HL-60 (cell line): ENCODE measurements at regions not wholly inside any gene's neighbourhood (a gene's known extent, or its start where the extent isn't known, plus 50 kb on each side); places are given as distances from the start of the nearest gene placed in this dataset.

ENCODE experiments used
- DNase-seq, 2 experiments: peaks; one replicate each; pipeline ENCODE4 v3.0.0-alpha.2; 2010 to 2020; ENCODE audit warnings: low read depth in 1 of 2, low spot score in 1 of 2
- H3K27ac ChIP-seq: fragments of 250-450 bp; sonication (Bioruptor Pico); replicated peaks from 2 replicates; pipeline ENCODE4 v1.5.1; 2020; ENCODE audit warnings: mild to moderate bottlenecking, moderate library complexity
- H3K27me3 ChIP-seq: fragments of 250-450 bp; sonication (Bioruptor Pico); 2 replicates; pipeline ENCODE4 v1.5.1; 2021; ENCODE audit warnings: mild to moderate bottlenecking, moderate library complexity; ENCODE audit not compliant: insufficient read depth, poor library complexity, severe bottlenecking
- H3K4me3 ChIP-seq: replicated peaks from 2 replicates; pipeline ENCODE4 v1.5.1; 2011; ENCODE audit warnings: mild to moderate bottlenecking, control low read depth, low read length; ENCODE audit not compliant: insufficient read depth
- GABPA ChIP-seq: IDR thresholded peaks from 2 replicates; pipeline ENCODE4 v1.6.1; 2012; ENCODE audit warnings: low read depth
- POLR2AphosphoS5 ChIP-seq: IDR thresholded peaks from 2 replicates; pipeline ENCODE4 v1.6.1; 2012; ENCODE audit warnings: low read depth
- SPI1 ChIP-seq: IDR thresholded peaks from 2 replicates; pipeline ENCODE4 v1.6.1; 2012; ENCODE audit warnings: low read depth, mild to moderate bottlenecking, borderline replicate concordance
- TF ChIP-seq, protein P1 (sequence below): IDR thresholded peaks from 2 replicates; pipeline ENCODE4 v1.6.1; 2012; ENCODE audit warnings: low read depth; ENCODE audit not compliant: insufficient replicate concordance
- TF ChIP-seq, protein P2 (sequence below): IDR thresholded peaks from one replicate; pipeline ENCODE4 v1.5.1; 2011; ENCODE audit warnings: low read length, control low read depth, inconsistent platforms; ENCODE audit not compliant: insufficient read depth

DNA sequence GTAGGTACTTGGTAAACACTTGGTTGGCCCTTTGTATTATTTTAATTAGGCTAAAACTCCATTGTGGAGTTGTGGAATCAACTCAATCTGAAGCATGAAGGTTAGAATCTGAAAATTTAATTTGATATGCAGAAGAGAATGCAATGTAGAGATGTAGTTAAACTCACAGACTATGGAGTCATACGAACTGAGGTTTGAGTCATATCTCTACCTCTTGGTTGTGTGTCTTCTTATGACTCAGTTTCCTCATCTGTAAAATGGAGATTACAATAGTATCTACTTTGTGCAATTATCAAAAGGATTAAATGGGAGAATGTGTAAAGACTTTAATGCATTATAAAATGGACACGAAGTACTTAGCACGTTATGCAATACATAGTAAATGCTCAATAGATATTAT, 146.0 kb upstream of the IFNG-AS1 start:
- Histone ChIP-seq H3K27me3 (no peaks in the 10 kb centered on the region), H3K4me3 (no peak overlapping the region), H3K27ac (no peak overlapping the region)
- DNase-seq: no peak
- no peak for TF ChIP-seq POLR2AphosphoS5
- no peak for TF ChIP-seq GABPA
- TF ChIP-seq, protein P1, sequence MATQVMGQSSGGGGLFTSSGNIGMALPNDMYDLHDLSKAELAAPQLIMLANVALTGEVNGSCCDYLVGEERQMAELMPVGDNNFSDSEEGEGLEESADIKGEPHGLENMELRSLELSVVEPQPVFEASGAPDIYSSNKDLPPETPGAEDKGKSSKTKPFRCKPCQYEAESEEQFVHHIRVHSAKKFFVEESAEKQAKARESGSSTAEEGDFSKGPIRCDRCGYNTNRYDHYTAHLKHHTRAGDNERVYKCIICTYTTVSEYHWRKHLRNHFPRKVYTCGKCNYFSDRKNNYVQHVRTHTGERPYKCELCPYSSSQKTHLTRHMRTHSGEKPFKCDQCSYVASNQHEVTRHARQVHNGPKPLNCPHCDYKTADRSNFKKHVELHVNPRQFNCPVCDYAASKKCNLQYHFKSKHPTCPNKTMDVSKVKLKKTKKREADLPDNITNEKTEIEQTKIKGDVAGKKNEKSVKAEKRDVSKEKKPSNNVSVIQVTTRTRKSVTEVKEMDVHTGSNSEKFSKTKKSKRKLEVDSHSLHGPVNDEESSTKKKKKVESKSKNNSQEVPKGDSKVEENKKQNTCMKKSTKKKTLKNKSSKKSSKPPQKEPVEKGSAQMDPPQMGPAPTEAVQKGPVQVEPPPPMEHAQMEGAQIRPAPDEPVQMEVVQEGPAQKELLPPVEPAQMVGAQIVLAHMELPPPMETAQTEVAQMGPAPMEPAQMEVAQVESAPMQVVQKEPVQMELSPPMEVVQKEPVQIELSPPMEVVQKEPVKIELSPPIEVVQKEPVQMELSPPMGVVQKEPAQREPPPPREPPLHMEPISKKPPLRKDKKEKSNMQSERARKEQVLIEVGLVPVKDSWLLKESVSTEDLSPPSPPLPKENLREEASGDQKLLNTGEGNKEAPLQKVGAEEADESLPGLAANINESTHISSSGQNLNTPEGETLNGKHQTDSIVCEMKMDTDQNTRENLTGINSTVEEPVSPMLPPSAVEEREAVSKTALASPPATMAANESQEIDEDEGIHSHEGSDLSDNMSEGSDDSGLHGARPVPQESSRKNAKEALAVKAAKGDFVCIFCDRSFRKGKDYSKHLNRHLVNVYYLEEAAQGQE: no peak
- TF ChIP-seq SPI1: no peak
- TF ChIP-seq, protein P2, sequence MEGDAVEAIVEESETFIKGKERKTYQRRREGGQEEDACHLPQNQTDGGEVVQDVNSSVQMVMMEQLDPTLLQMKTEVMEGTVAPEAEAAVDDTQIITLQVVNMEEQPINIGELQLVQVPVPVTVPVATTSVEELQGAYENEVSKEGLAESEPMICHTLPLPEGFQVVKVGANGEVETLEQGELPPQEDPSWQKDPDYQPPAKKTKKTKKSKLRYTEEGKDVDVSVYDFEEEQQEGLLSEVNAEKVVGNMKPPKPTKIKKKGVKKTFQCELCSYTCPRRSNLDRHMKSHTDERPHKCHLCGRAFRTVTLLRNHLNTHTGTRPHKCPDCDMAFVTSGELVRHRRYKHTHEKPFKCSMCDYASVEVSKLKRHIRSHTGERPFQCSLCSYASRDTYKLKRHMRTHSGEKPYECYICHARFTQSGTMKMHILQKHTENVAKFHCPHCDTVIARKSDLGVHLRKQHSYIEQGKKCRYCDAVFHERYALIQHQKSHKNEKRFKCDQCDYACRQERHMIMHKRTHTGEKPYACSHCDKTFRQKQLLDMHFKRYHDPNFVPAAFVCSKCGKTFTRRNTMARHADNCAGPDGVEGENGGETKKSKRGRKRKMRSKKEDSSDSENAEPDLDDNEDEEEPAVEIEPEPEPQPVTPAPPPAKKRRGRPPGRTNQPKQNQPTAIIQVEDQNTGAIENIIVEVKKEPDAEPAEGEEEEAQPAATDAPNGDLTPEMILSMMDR: no peak

DNA sequence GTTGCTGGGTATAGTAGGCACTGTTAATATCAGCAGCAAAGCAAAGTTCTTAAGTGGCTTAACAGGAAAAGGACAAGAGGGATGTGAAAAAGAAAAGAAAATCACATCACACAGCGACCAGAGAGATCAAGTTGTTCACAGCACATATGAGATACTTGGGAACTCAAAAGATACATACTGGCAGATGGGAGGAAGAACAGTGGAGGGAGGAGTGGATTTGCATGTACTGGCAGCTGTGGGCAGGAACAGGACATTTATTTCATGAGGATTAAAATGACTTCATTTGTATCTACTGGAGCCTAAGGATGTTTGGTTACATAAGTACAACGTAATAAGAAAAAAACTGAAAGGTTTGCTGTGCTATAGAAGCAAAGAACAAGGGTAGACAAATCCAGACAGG, 136.5 kb upstream of the IFNG-AS1 start:
- no peaks in the 10 kb centered on the region for H3K27me3 ChIP-seq
- TF ChIP-seq POLR2AphosphoS5 (no peak), GABPA (no peak), SPI1 (no peak)
- TF ChIP-seq, protein P2: no peak
- TF ChIP-seq, protein P1: no peak
- DNase-seq: no peak
- H3K4me3 ChIP-seq: no peak overlapping the region
- no peak overlapping the region for H3K27ac ChIP-seq

DNA sequence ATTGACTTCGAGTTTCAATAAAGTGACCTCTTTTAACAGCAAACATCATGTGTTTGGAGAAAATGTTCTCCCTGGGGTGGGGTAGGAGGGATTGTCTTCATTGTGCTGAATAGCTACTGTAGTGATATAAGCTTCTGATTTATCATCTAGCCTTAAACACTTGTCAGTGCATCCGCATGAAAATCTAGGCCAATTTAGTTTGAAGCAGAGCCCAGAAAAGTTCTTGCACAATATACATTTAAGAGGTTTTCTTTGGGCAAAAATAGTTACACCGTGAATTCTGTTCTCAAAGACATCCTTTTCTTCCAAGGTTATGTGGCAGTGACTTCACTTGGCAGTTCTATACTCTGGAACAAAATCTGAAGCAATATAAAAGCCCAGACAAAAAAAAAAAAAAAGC, 136.0 kb upstream of the IFNG-AS1 start:
- DNase-seq: no peak
- Histone ChIP-seq H3K27me3 (no peaks in the 10 kb centered on the region), H3K27ac (no peak overlapping the region), H3K4me3 (no peak overlapping the region)
- TF ChIP-seq GABPA (no peak), SPI1 (no peak), POLR2AphosphoS5 (no peak)
- TF ChIP-seq, protein P2: no peak
- TF ChIP-seq, protein P1: no peak
